Caco-2 (cell line): ENCODE measurements at regions not wholly inside any gene's neighbourhood (a gene's known extent, or its start where the extent isn't known, plus 50 kb on each side); places are given as distances from the start of the nearest gene placed in this dataset.

Experiments
- BruUV-seq: library from RNA; stranded (reverse); fragments of 400-500 nt; replicated peaks from 2 replicates; lab custom pipeline; 2021; lab: Mats Ljungman, UMichigan
- CTCF ChIA-PET: fragments of 300-600 bp; sonication (Branson Sonifier 250); formaldehyde crosslinking; loops from one replicate; lab custom pipeline; 2022; ENCODE audit warnings: antibody characterized with exemption; lab: Charles Lee
- POLR2A ChIA-PET: fragments of 300-600 bp; sonication (Branson Sonifier 250); formaldehyde crosslinking; loops from one replicate; lab custom pipeline; 2022; ENCODE audit warnings: antibody characterized with exemption; lab: Charles Lee
- DNase-seq, 2 experiments: peaks; one replicate each; pipeline versions ENCODE4 v3.0.0 to v3.0.0-alpha.2; 2020 to 2022
- H3K27me3 ChIP-seq: replicated peaks from 2 replicates; pipeline ENCODE4 v1.6.0; 2011; ENCODE audit warnings: low read length; ENCODE audit not compliant: control insufficient read depth, insufficient read depth
- H3K36me3 ChIP-seq: 2 replicates; pipeline ENCODE4 v1.5.1; 2011; ENCODE audit warnings: low read length; ENCODE audit not compliant: control insufficient read depth, insufficient read depth
- H3K4me1 ChIP-seq: fragments of 250-450 bp; sonication (Bioruptor Pico); 2 replicates; pipeline ENCODE4 v1.5.1; 2020; ENCODE audit warnings: mild to moderate bottlenecking
- H3K4me3 ChIP-seq: 2 replicates; pipeline ENCODE4 v1.5.1; 2011; ENCODE audit warnings: low read depth, mild to moderate bottlenecking, control low read depth, low read length
- H3K9me3 ChIP-seq: fragments of 250-450 bp; sonication (Bioruptor Pico); 2 replicates; pipeline ENCODE4 v1.5.1; 2020; ENCODE audit warnings: mild to moderate bottlenecking, moderate library complexity
- H3K27ac Mint-ChIP-seq: one replicate; pipeline ENCODE4 v1.8.0; 2022; ENCODE audit warnings: mixed read lengths; ENCODE audit not compliant: unreplicated experiment
- H3K27me3 Mint-ChIP-seq: one replicate; pipeline ENCODE4 v1.8.0; 2022; ENCODE audit warnings: mixed read lengths; ENCODE audit not compliant: insufficient read depth, unreplicated experiment
- H3K36me3 Mint-ChIP-seq: one replicate; pipeline ENCODE4 v1.8.0; 2022; ENCODE audit warnings: mild to moderate bottlenecking, mixed read lengths; ENCODE audit not compliant: insufficient read depth, unreplicated experiment
- H3K4me1 Mint-ChIP-seq: one replicate; pipeline ENCODE4 v1.8.0; 2022; ENCODE audit warnings: low read depth, mixed read lengths; ENCODE audit not compliant: unreplicated experiment
- H3K4me3 Mint-ChIP-seq: one replicate; pipeline ENCODE4 v1.8.0; 2022; ENCODE audit warnings: mild to moderate bottlenecking, moderate library complexity, mixed read lengths; ENCODE audit not compliant: unreplicated experiment
- H3K9me3 Mint-ChIP-seq: one replicate; pipeline ENCODE4 v1.8.0; 2022; ENCODE audit warnings: mixed read lengths; ENCODE audit not compliant: unreplicated experiment
- intact Hi-C: fragments of 100-400 bp; cut with micrococcal nuclease; formaldehyde crosslinking; loops from one replicate; pipeline ENCODE4 v1.10.0; 2022; ENCODE audit not compliant: unreplicated experiment
- TF ChIP-seq, protein P1 (sequence below), 2 experiments: fragments of 200-600 bp in 1 of 2; IDR thresholded peaks; 1 replicate in 1 of 2; 2 replicates in 1 of 2; pipeline versions ENCODE4 v1.5.1 to v1.8.0; 2011 to 2022; ENCODE audit warnings: antibody characterized with exemption in 1 of 2, control low read depth in 1 of 2, inconsistent platforms in 1 of 2, low read depth in 1 of 2, low read length in 1 of 2, mild to moderate bottlenecking in 1 of 2, moderate library complexity in 1 of 2; ENCODE audit not compliant: insufficient read depth in 1 of 2, severe bottlenecking in 1 of 2, unreplicated experiment in 1 of 2

DNA sequence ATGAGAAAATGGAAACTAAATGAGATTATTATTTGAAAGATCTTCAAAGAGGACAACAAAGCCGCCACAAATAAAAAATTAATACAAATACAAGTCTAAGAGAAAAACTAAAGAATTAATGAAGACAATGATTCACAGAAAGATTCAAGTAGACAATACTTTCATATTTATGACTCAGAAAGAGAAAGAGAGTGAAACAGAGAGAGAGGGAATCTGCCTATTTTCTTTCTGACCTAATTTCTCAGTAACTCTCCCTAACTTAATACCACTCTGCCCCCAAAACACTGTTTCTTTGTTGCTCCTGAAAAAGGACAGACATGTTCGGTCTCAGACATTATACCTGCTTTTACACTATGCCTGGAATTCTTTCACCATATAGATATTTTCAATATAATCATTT is 259.1 kb downstream of the SLC6A15 start:
- Histone ChIP-seq H3K9me3 (no peaks in the 10 kb centered on the region), H3K27me3 (no peaks in the 10 kb centered on the region), H3K4me1 (no peaks in the 10 kb centered on the region), H3K4me3 (no peak overlapping the region), H3K36me3 (no peaks in the 10 kb centered on the region)
- TF ChIP-seq, protein P1, sequence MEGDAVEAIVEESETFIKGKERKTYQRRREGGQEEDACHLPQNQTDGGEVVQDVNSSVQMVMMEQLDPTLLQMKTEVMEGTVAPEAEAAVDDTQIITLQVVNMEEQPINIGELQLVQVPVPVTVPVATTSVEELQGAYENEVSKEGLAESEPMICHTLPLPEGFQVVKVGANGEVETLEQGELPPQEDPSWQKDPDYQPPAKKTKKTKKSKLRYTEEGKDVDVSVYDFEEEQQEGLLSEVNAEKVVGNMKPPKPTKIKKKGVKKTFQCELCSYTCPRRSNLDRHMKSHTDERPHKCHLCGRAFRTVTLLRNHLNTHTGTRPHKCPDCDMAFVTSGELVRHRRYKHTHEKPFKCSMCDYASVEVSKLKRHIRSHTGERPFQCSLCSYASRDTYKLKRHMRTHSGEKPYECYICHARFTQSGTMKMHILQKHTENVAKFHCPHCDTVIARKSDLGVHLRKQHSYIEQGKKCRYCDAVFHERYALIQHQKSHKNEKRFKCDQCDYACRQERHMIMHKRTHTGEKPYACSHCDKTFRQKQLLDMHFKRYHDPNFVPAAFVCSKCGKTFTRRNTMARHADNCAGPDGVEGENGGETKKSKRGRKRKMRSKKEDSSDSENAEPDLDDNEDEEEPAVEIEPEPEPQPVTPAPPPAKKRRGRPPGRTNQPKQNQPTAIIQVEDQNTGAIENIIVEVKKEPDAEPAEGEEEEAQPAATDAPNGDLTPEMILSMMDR (IDR thresholded peaks at IDR 0.05; ENCODE audit: insufficient read depth in 1 of 2, low read depth in 1 of 2, low read length in 1 of 2, severe bottlenecking in 1 of 2, unreplicated experiment in 1 of 2): no peak
- POLR2A ChIA-PET: no interaction called here
- no TSS peak for BruUV-seq
- no peak overlapping the region for H3K27ac Mint-ChIP-seq
- H3K36me3 Mint-ChIP-seq: no peaks in the 10 kb centered on the region
- H3K27me3 Mint-ChIP-seq: no peaks in the 10 kb centered on the region
- CTCF ChIA-PET: no interaction called here
- DNase-seq: no peak
- H3K9me3 Mint-ChIP-seq: no peaks in the 10 kb centered on the region
- H3K4me1 Mint-ChIP-seq: no peaks in the 10 kb centered on the region
- no peak overlapping the region for H3K4me3 Mint-ChIP-seq
- intact Hi-C loops: no loop called here

DNA sequence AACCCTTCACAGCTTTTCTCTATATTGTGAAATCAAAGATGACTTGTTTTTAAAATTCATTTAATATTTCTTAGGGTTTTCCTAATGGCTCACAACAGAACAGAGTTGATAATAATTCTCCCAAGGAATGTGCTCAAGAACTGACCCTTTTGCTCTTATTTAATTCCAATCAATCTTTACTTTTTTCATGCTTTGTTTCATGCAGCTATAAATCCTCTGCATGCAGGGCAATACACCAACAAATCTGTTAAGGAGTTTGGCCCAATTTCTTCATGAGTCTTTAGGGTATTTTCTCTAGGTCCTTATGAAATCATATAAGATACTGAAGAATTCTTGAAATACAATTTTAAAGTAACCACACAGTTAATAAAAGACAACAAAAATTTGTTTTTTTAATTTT is 264.2 kb downstream of the SLC6A15 start:
- no peaks in the 10 kb centered on the region for H3K36me3 Mint-ChIP-seq
- H3K27me3 Mint-ChIP-seq: no peaks in the 10 kb centered on the region
- intact Hi-C loops: no loop called here
- ChIA-PET CTCF (no interaction called here), POLR2A (no interaction called here)
- DNase-seq: no peak
- no peaks in the 10 kb centered on the region for H3K9me3 ChIP-seq
- no peaks in the 10 kb centered on the region for H3K9me3 Mint-ChIP-seq
- TF ChIP-seq, protein P1 (IDR thresholded peaks at IDR 0.05; ENCODE audit: insufficient read depth in 1 of 2, low read depth in 1 of 2, low read length in 1 of 2, severe bottlenecking in 1 of 2, unreplicated experiment in 1 of 2): no peak
- H3K27me3 ChIP-seq: no peaks in the 10 kb centered on the region
- no peak overlapping the region for H3K4me3 ChIP-seq
- H3K4me3 Mint-ChIP-seq: no peak overlapping the region
- no peak overlapping the region for H3K27ac Mint-ChIP-seq
- no TSS peak for BruUV-seq
- H3K4me1 Mint-ChIP-seq: no peaks in the 10 kb centered on the region
- no peaks in the 10 kb centered on the region for H3K4me1 ChIP-seq
- H3K36me3 ChIP-seq: no peaks in the 10 kb centered on the region

DNA sequence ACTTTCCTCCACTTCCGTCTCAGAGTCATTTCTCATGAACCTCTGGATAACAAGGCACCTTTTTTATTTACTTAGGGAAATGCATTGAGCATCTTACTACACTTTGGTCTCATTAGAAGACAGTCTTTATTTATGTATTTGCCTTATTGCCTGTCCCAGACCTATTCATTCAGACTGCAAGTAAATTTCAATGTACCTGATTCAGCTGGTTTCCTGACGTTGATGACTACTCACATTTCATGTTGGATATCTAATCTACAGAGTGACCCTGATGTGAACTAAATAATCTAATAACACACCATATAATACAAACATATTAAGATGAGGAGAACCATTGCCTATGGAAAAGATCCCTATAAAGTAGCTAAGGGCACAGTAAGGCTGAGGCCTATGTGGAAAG is 267.7 kb downstream of the SLC6A15 start:
- no TSS peak for BruUV-seq
- no peaks in the 10 kb centered on the region for H3K4me1 Mint-ChIP-seq

More for the DNA sequence above, 267.7 kb downstream of the SLC6A15 start:
- H3K4me3 Mint-ChIP-seq: no peak overlapping the region
- H3K4me3 ChIP-seq: no peak overlapping the region
- no peak overlapping the region for H3K27ac Mint-ChIP-seq
- H3K27me3 Mint-ChIP-seq: no peaks in the 10 kb centered on the region
- H3K9me3 ChIP-seq: no peaks in the 10 kb centered on the region
- no peaks in the 10 kb centered on the region for H3K27me3 ChIP-seq
- intact Hi-C loops: no loop called here
- H3K36me3 ChIP-seq: no peaks in the 10 kb centered on the region
- ChIA-PET CTCF (no interaction called here), POLR2A (no interaction called here)
- H3K36me3 Mint-ChIP-seq: no peaks in the 10 kb centered on the region
- no peaks in the 10 kb centered on the region for H3K9me3 Mint-ChIP-seq
- H3K4me1 ChIP-seq: no peaks in the 10 kb centered on the region
- TF ChIP-seq, protein P1 (IDR thresholded peaks at IDR 0.05; ENCODE audit: insufficient read depth in 1 of 2, low read depth in 1 of 2, low read length in 1 of 2, severe bottlenecking in 1 of 2, unreplicated experiment in 1 of 2): no peak
- no peak for DNase-seq
